Naive B cell (primary cell): ENCODE measurements at regions not wholly inside any gene's neighbourhood (a gene's known extent, or its start where the extent isn't known, plus 50 kb on each side); places are given as distances from the start of the nearest gene placed in this dataset.
A peak's percentile ranks its signal among the peaks of the same experiment; 100 is the strongest.

Experiments
- ATAC-seq, 2 donors: fragments of 150-1000 bp; cut with Tn5 transposase; 2 replicates each; pipeline ENCODE4 v1.10.0; 2021; ENCODE audit warnings: low read depth in 2 of 2, mild to moderate bottlenecking in 2 of 2, moderate library complexity in 2 of 2
- DNase-seq: peaks from one replicate; pipeline ENCODE4 v3.0.0; 2022
- H3K27ac Mint-ChIP-seq, 6 donors: one replicate each; pipeline ENCODE4 v1.8.0; 2020 to 2022; ENCODE audit warnings: mild to moderate bottlenecking in 6 of 6, mixed read lengths in 6 of 6, moderate library complexity in 5 of 6, inconsistent platforms in 2 of 6
- H3K27me3 Mint-ChIP-seq, 3 donors: one replicate each; pipeline ENCODE4 v1.8.0; 2021 to 2022; ENCODE audit warnings: mixed read lengths in 3 of 3, mild to moderate bottlenecking in 1 of 3
- H3K36me3 Mint-ChIP-seq, 2 donors: one replicate each; pipeline ENCODE4 v1.8.0; 2020 to 2022; ENCODE audit warnings: mixed read lengths in 2 of 2, inconsistent platforms in 1 of 2, mild to moderate bottlenecking in 1 of 2
- H3K4me1 Mint-ChIP-seq, 3 donors: one replicate each; pipeline ENCODE4 v1.8.0; 2020 to 2022; ENCODE audit warnings: mixed read lengths in 3 of 3, inconsistent platforms in 1 of 3, mild to moderate bottlenecking in 1 of 3, moderate library complexity in 1 of 3
- H3K4me3 Mint-ChIP-seq, 8 donors: one replicate each; pipeline ENCODE4 v1.8.0; 2020 to 2022; ENCODE audit warnings: mild to moderate bottlenecking in 8 of 8, mixed read lengths in 8 of 8, moderate library complexity in 8 of 8, inconsistent platforms in 2 of 8
- H3K9me3 Mint-ChIP-seq, 7 donors: one replicate each; pipeline ENCODE4 v1.8.0; 2020 to 2022; ENCODE audit warnings: mixed read lengths in 7 of 7, mild to moderate bottlenecking in 5 of 7, inconsistent platforms in 2 of 7, moderate library complexity in 1 of 7

- peaks cover 3 to 6% (median 5%) of the 10 kb centered on the region in 3 donors for H3K27me3 Mint-ChIP-seq
- no peak overlapping the region for H3K27ac Mint-ChIP-seq
- peaks cover 18 to 47% (median 26%) of the 10 kb centered on the region in 3 donors for H3K4me1 Mint-ChIP-seq
- H3K4me3 Mint-ChIP-seq, result no peak overlapping the region
- no peak for DNase-seq
- no peaks in the 10 kb centered on the region for H3K36me3 Mint-ChIP-seq
- ATAC-seq, result no peak
- no peaks in the 10 kb centered on the region for H3K9me3 Mint-ChIP-seq
Observed at GRCh38 chr1:101451888-101452287, 215.1 kb downstream of the S1PR1 start.

GRCh38 chr1:101452825-101453224 is 216.0 kb downstream of the S1PR1 start:
- Mint-ChIP-seq H3K27ac (peak overlapping the region in 2 of 6 donors; percentile 11 to 18), H3K4me1 (peaks cover 18 to 47% (median 26%) of the 10 kb centered on the region in 3 donors), H3K9me3 (no peaks in the 10 kb centered on the region), H3K4me3 (no peak overlapping the region), H3K27me3 (peaks cover 0 to 3% (median 0%) of the 10 kb centered on the region in 3 donors), H3K36me3 (no peaks in the 10 kb centered on the region)
- DNase-seq, result no peak
- ATAC-seq, result no peak

GRCh38 chr1:101453844-101454243 is 217.0 kb downstream of the S1PR1 start:
- Mint-ChIP-seq H3K4me3 (peak overlapping the region in 5 of 8 donors; percentile 6 to 53 (median 14)), H3K27ac (peak overlapping the region in 2 of 6 donors; percentile 29 to 35), H3K36me3 (no peaks in the 10 kb centered on the region)

GRCh38 chr1:101455166-101455565 is 218.3 kb downstream of the S1PR1 start:
- Mint-ChIP-seq H3K27me3 (peaks cover 0 to 3% (median 0%) of the 10 kb centered on the region in 3 donors), H3K36me3 (no peaks in the 10 kb centered on the region), H3K4me1 (peaks cover 18 to 39% (median 26%) of the 10 kb centered on the region in 3 donors), H3K4me3 (no peak overlapping the region), H3K27ac (peak overlapping the region in 2 of 6 donors; percentile 51 to 85), H3K9me3 (no peaks in the 10 kb centered on the region)
- ATAC-seq, result no peak
- no peak for DNase-seq

More at GRCh38 chr1:101453844-101454243, 217.0 kb downstream of the S1PR1 start:
- no peaks in the 10 kb centered on the region for H3K9me3 Mint-ChIP-seq
- peak in 1 of 2 donors; percentile 20 for ATAC-seq
- no peak for DNase-seq
- H3K27me3 Mint-ChIP-seq, result peaks cover 0 to 3% (median 0%) of the 10 kb centered on the region in 3 donors
- peaks cover 18 to 47% (median 26%) of the 10 kb centered on the region in 3 donors for H3K4me1 Mint-ChIP-seq

- H3K27me3 Mint-ChIP-seq, result peaks cover 0 to 3% (median 0%) of the 10 kb centered on the region in 3 donors
- no peaks in the 10 kb centered on the region for H3K36me3 Mint-ChIP-seq
- peaks cover 0 to 6% (median 0%) of the 10 kb centered on the region in 7 donors for H3K9me3 Mint-ChIP-seq
- H3K27ac Mint-ChIP-seq, result no peak overlapping the region
- DNase-seq (no peak), ATAC-seq (no peak)
- no peak overlapping the region for H3K4me3 Mint-ChIP-seq
- no peaks in the 10 kb centered on the region for H3K4me1 Mint-ChIP-seq
Observed at GRCh38 chr1:101460739-101461138, 223.9 kb downstream of the S1PR1 start.

GRCh38 chr1:101463195-101463594 is 226.4 kb downstream of the S1PR1 start:
- no peak for DNase-seq
- Mint-ChIP-seq H3K36me3 (no peaks in the 10 kb centered on the region), H3K27me3 (peaks cover 0 to 9% (median 0%) of the 10 kb centered on the region in 3 donors), H3K27ac (peak overlapping the region in 1 of 6 donors; percentile 2), H3K4me3 (no peak overlapping the region), H3K9me3 (peaks cover 0 to 6% (median 0%) of the 10 kb centered on the region in 7 donors), H3K4me1 (no peaks in the 10 kb centered on the region)
- ATAC-seq, result no peak

GRCh38 chr1:101465941-101466340 is 229.1 kb downstream of the S1PR1 start:
- Mint-ChIP-seq H3K27me3 (peaks cover 0 to 14% (median 3%) of the 10 kb centered on the region in 3 donors), H3K4me3 (no peak overlapping the region), H3K9me3 (peaks cover 0 to 7% (median 3%) of the 10 kb centered on the region in 7 donors), H3K4me1 (no peaks in the 10 kb centered on the region), H3K36me3 (no peaks in the 10 kb centered on the region), H3K27ac (no peak overlapping the region)
- DNase-seq (no peak), ATAC-seq (no peak)

GRCh38 chr1:101474039-101474665 is 237.3 kb downstream of the S1PR1 start:
- H3K27me3 Mint-ChIP-seq, result peaks cover 15 to 28% (median 25%) of the 10 kb centered on the region in 3 donors
- H3K4me3 Mint-ChIP-seq, result no peak overlapping the region
- H3K4me1 Mint-ChIP-seq, result no peaks in the 10 kb centered on the region
- DNase-seq (no peak), ATAC-seq (no peak)
- H3K27ac Mint-ChIP-seq, result no peak overlapping the region
- peaks cover 9 to 20% of the 10 kb centered on the region in 2 donors for H3K36me3 Mint-ChIP-seq
- H3K9me3 Mint-ChIP-seq, result peaks cover 8 to 37% (median 17%) of the 10 kb centered on the region in 7 donors

- Mint-ChIP-seq H3K27ac (no peak overlapping the region), H3K4me3 (no peak overlapping the region), H3K9me3 (peaks cover 2 to 30% (median 15%) of the 10 kb centered on the region in 7 donors), H3K36me3 (peaks cover 6 to 16% of the 10 kb centered on the region in 2 donors), H3K27me3 (peaks cover 29 to 42% (median 42%) of the 10 kb centered on the region in 3 donors), H3K4me1 (no peaks in the 10 kb centered on the region)
- no peak for ATAC-seq
- no peak for DNase-seq
Observed at GRCh38 chr1:101476541-101476940, 239.7 kb downstream of the S1PR1 start.

GRCh38 chr1:101479945-101480344 is 243.1 kb downstream of the S1PR1 start:
- H3K27ac Mint-ChIP-seq, result no peak overlapping the region
- ATAC-seq (no peak), DNase-seq (no peak)
- H3K9me3 Mint-ChIP-seq, result peaks cover 0 to 10% (median 2%) of the 10 kb centered on the region in 7 donors
- no peak overlapping the region for H3K4me3 Mint-ChIP-seq
- peaks cover 44 to 57% (median 53%) of the 10 kb centered on the region in 3 donors for H3K27me3 Mint-ChIP-seq
- no peaks in the 10 kb centered on the region for H3K36me3 Mint-ChIP-seq
- no peaks in the 10 kb centered on the region for H3K4me1 Mint-ChIP-seq

- DNase-seq, result no peak
- Mint-ChIP-seq H3K4me1 (no peaks in the 10 kb centered on the region), H3K9me3 (peaks cover 0 to 10% (median 0%) of the 10 kb centered on the region in 7 donors), H3K4me3 (no peak overlapping the region), H3K36me3 (no peaks in the 10 kb centered on the region), H3K27ac (peak overlapping the region in 1 of 6 donors; percentile 33), H3K27me3 (peaks cover 39 to 43% (median 40%) of the 10 kb centered on the region in 3 donors)
- ATAC-seq, result no peak
Observed at GRCh38 chr1:101482306-101482705, 245.5 kb downstream of the S1PR1 start.

- H3K36me3 Mint-ChIP-seq, result no peaks in the 10 kb centered on the region
- H3K9me3 Mint-ChIP-seq, result peaks cover 0 to 5% (median 2%) of the 10 kb centered on the region in 7 donors
- ATAC-seq, result no peak
- H3K4me3 Mint-ChIP-seq, result no peak overlapping the region
- no peak overlapping the region for H3K27ac Mint-ChIP-seq
- no peaks in the 10 kb centered on the region for H3K4me1 Mint-ChIP-seq
- DNase-seq, result no peak
- H3K27me3 Mint-ChIP-seq, result peaks cover 30 to 36% (median 32%) of the 10 kb centered on the region in 3 donors
Observed at GRCh38 chr1:101483982-101484688, 247.3 kb downstream of the S1PR1 start.

- ATAC-seq, result no peak
- H3K4me3 Mint-ChIP-seq, result no peak overlapping the region
- no peak overlapping the region for H3K27ac Mint-ChIP-seq
- DNase-seq, result no peak
- no peaks in the 10 kb centered on the region for H3K4me1 Mint-ChIP-seq
- no peaks in the 10 kb centered on the region for H3K36me3 Mint-ChIP-seq
- H3K27me3 Mint-ChIP-seq, result peaks cover 25 to 32% (median 31%) of the 10 kb centered on the region in 3 donors
- H3K9me3 Mint-ChIP-seq, result peaks cover 0 to 11% (median 9%) of the 10 kb centered on the region in 7 donors
Observed at GRCh38 chr1:101484689-101485338, 248.0 kb downstream of the S1PR1 start.
